ENCODE measurements at regions not wholly inside any gene's neighbourhood (a gene's known extent, or its start where the extent isn't known, plus 50 kb on each side); places are given as distances from the start of the nearest gene placed in this dataset.
"Not testable (repeated sequence)": the region's sequence is repeated elsewhere in the genome, so short reads cannot be mapped to it uniquely, and the experiment has no call there.

DNA sequence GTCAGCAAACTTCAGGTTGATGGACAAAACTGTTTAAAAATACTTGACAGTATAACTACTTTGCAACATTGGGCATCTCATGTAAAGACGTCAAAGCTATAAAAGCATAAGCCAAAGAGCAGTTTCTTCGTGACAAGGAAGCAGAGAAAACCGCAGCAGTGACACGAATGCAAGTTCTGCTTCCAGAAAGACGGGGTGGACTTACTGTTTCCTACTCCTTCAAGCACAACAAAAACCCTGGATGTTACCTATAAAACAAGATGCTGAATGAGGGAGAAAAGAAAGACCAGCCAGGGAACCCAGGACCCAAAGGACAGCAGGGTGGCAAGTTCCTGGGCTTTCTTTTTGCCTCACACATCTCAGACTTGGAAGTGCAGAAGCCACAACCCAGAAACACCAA is 98.0 kb downstream of the DLL1 start:
- DNase-seq: no peak

DNA sequence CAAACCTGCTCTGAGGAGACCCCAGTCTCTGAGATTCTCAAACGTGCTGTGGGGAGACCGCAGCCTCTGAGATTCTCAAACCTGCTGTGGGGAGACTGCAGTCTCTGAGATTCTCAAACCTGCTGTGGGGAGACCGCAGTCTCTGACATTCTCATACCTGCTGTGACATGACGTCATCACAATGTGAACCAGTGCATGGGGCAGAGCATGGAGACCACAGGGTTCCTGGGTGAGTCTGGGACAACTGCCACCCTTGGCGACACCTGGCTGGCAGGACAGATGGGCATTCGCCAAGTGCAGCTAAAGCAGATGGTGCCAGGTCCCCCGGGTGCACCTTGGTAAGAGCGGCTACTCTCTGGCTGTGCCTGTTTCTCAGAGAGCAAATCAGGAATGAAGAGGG is 98.8 kb downstream of the DLL1 start:
- DNase-seq: not testable (repeated sequence)

DNA sequence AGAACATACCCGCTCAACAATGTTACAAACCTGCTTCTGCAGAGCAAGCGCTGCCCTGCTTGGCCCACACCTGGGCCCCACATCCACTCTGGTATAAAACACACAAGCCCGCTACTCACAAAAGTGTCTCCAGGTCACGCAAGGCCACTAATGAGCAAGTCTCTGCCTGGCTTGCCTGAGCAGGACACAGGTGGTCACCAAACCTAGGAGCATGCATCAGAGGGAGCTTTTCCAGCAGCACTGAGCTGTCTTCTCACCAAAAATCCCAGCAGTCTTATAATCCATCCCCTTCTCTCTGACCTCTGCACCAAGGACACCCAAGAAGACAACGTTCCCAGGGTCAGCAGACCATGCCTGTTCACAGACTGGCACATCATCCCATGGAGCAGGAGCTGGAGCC is 100.8 kb downstream of the DLL1 start:
- DNase-seq: no peak

DNA sequence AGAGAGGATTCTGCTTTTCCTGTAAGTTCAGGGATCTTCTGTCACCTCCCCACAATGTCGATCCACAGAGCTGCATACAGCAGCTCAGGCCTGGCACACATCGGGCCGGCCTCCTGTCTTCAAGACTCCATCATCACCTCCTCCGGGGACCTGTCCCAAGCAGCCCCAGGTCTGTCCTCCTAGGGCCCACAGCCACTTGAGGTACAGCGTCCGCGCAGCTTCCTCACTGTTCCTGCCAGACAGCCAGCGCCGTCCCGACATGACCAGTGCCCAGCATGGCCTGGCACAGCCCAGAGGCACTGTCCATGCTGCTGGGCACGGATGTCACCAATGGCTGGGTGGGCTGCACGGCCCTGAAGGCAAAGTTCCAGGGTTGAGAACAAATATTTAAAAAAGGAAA is 101.6 kb downstream of the DLL1 start:
- no peak for DNase-seq

DNA sequence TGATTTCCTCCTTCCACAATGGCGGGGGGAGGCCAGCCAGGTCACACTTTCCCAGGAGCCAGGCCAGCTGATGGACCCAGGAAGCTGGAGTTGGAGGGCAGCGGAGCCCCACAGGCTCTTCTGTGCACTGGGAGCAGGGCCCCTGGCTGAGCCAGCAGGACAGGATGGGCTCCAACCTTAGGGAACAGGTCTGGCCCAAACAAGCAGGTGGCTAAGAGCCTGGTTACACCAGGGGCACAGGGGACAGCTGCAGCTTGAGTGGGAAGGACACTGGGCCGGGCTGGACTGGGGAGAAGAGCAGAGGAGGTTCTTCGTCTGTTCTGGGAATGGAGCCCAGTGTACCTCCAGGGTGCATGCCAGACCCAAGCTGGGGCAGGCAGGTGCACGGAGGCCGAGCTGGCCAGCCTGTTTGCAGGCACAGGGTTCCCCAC is 102.3 kb downstream of the DLL1 start:
- DNase-seq: no peak

DNA sequence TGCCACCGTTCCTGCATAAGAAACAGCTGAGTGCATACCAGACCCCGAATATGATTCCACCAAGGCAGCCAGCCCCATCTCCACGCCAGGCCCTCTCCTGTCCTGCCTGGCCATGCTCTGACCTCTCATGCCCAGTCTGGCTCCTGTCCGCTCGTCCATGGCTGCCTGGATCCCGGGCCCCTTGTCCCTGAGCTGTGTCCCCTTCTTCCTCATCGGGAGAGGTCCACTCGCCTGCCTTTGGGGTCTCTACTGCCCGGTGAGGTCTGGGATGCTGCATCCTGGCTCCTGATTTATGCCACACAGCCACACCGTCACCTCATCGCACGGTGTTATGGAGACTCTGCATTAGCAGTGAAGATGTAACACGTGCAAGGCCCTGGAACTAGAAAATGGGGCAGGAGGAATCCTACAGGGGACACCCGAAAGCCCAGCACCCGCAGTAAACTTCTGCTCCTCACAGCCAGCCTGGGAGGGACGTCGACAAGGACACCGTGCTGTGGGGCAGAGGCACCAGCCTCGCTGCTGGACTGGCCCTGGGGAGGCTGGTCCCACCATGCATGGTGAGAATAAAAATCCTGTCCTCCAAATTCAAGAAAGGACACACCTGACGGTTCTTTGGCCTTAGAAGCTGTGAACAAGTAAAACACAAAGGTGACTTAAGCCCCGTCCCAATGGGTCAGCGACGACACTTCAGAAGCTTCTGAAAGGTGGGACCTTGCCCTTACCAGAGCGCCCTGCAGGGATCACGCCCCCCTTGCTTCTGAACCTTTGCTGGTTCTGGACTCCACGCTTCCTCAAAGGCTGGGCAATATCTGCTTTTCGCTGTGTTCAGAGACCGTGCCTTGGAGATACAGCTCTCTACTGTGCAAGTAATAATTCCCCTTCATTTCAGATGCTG is 103.0 kb downstream of the DLL1 start:
- DNase-seq: no peak

DNA sequence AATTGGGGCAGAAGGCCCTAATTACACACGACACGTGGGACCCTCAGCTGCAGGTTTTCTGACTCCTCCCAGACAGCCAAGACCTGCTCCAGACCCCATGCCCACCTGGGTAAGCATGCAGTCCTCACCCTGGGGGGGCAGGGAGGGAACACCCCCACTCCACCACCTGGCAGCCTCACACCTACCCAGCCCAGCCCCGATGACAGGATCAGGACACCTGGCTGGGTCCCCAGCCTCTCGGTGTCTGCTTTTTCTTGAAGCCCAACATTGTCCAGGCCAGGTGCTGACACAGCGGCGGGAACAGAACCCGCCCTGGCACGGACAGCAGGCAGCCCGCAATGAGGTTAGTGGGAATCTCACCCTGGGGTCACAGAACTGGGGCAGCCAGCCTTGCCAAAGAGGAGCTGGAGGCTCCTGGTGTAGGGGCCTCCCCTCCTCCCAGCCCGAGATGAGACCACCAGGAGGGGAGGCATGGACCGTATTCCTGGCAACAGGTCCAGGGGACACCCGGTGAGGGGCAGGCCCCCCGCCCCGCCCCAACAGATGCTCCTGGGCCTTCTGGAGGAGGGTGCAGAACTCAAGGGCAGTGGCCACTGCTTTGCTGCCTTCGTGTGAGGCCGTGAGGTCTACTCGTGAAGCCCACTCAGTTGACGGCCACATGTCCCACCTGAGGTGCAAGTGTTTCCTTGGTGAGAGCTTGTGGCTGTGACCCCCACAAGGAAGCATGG is 103.8 kb downstream of the DLL1 start:
- no peak for DNase-seq

DNA sequence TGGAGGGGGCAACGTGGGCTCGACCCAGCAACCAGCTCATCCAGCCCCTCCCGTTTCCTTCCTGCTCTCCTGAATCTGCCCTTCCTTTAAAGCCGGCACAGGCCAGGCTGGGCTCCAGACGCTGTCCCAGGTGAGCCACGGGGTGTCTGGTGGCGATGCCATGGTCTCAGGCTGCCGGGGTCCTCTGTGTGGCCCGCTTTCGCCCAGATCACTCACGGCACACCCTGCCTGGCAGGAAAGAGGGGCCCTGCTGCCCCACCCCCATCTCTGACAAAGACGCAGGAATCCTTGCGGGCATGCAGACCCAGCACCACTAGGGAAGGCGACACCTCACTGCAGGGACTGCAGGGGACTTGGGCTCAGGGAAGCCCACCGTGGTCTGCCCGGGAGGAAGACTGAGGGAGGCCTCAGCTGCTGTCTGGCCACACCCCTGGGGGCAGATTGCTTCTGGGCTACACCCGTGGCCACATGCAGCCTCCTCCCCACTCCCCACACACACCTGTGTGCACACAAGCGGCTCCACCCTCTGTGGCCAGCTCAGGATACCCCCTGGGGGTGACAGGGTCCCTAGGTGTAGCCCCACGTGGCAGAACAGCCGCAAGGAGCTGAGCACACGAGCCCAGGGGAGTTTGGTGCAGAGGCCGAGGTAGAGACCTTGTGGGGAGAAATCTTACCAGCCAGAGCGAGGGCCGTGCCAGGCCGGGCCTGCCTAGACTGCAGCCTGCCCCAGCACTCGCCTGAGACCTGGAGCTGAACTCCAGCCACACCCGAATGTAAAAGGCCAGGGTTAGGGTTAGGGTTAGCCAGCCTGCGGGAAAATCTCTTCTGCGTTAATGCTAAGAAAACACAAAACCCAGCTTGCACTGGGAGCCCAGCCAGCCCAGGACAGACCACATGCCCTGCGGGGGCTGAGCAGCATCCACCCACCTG is 104.6 kb downstream of the DLL1 start:
- no peak for DNase-seq

DNA sequence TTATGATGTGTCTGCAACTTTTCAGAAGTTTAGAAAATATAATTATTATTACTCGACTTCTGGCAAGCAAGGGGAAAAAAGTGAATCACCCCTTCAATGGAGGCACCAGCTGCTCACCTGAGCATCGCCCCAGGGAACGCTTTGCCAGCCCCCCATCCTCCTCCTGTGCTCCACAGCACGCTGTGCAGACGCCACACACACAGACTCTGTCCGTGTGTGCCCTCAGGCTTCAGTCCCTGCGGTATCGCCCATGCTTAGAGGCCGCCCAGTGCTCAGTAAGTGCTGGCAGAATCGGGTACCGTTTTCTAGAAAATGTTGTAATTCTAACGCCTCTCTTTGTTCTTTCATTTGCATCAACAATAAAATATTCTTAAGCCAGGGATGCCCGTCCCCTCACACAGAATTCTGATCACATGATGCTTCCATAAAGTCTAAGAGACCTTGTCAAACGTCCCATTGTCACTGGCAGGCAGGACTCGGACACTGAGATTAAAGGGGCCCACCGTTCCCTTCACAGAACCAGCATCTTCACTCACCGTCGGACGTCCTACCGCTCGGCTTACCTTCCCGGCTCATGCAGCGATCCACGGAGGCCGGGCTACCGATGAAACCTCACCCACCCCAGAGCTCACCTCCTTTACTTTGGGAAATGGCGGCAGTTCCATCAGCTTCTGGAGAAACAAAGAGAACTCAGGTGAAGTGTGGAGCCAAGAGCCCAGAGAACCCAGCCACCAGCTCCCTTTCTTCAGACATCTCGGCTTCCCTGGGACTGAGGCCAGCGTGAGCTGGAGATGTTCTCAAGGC is 105.5 kb downstream of the DLL1 start:
- DNase-seq: no peak

DNA sequence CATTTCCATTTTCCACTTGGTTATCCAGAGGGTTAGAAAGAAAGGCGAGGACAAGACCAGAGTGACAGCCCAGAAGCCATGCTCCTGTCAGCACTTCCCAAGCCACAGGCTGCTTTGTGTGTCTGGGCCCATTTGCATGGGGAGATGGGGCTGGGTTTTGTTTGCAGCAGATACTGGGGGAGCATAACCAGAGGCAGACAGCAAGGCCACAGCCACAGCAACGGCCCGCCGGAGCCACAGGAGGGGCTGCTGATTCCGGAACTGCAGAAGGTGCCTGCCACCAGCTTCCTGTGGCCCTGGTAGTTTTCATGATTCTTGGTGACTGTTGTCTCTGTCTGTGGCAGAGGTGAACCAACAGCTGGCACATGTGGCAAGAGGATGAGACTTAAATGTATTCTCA is 106.6 kb downstream of the DLL1 start:
- no peak for DNase-seq

DNA sequence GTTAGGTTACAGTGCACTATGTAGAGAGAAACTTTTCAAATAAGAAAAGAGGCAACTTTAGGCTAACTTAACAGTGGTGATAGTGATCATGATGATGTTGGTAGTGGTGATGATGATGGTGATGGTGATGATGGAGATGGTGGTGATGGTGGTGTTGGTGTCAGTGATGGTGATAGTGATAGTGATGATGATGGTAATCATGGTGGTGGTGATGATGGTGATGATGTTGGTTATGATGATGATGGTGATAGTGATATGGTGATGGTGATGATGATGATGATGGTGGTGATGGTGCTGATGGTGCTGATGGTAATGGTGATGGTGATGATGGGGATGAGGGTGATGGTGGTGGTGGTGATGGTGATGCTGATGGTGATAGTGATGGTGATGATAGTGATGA is 107.4 kb downstream of the DLL1 start:
- no peak for DNase-seq

DNA sequence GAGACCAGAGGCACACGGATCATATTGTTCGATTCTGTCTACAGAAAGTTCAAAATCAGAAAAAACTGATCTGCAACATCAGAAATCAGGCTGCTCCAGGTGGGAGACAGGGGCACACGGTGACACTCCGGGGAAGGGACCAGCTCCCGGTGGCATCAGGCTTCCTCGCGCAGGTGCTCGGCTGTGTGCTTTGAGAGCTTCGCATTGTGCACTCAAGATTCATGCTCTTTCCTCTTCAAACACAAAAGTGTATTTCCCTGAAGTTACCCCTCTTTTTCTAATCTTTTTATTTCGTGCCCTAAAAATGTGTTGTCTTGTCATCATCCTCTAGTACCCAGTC is 108.1 kb downstream of the DLL1 start:
- DNase-seq: no peak

DNA sequence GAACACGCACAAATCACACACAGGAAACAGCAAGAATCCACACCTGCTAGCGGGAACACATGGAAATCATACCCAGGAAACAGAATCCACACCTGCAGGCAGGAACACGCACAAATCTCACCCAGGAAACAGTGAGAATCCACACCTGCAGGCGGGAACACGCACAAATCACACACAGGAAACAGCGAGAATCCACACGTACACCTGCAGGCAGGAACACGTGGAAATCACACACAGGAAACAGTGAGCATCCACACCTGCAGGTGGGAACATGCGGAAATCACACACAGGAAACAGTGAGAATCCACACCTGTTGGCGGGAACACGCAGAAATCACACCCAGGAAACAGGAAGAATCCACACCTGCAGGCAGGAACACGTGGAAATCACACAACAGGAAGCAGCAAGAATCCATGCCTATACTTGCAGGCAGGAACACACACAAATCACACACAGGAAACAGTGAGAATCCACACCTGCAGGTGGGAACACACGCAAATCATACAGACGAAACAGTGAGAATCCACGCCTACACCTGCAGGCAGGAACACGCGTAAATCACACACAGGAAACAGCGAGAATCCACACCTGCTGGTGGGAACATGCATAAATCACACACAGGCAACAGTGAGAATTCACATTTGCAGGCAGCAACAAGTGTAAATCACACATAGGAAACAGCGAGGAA is 108.6 kb downstream of the DLL1 start:
- no peak for DNase-seq

DNA sequence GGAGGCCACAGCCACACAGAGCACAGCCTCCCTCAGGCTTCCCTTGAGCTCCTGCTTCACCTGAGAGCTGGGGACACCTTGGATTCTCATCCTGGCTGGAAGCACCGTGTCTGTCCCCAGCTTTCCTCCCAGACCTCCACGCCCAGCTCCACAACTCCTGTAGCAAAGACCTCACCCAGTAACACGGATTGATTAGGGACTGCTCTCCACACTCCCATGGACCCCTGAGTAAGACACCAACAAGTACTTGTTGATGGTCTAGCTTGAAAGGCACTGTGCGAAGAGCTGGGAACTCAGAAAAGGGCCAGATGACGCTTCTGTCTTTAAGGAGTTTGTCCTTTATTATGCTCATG is 109.6 kb downstream of the DLL1 start:
- no peak for DNase-seq

DNA sequence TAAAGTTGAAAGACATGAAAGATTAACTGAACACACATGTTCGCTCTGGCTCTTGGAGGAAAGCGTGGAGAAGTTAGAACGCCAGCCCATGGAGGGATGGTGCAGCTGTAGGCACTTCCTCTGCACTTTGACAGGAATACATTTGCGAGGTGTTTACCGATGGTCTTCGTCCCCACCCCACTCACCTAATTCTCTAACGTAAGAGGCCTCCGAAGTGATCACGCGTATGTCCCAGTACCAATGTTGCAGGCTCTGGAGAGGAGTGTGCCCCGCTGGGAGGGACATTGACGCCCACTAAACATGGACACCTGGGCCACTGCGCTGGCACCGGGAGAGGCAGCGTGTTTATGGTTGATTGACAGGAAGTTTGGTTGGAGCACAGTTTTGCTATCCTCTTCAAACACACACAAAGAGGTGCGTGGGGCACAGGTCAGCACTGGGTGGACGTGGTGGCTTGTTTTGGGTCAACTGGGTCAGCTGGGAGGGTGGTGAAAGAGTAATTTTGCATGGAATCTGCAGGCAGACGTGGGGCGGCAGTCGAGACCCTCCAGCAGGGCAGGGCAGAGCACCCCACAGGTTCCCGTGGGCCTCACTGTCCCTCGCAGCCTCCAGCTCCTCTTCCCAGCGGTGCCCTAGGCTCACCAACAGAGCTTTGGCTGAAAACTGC is 110.1 kb downstream of the DLL1 start:
- DNase-seq: no peak

DNA sequence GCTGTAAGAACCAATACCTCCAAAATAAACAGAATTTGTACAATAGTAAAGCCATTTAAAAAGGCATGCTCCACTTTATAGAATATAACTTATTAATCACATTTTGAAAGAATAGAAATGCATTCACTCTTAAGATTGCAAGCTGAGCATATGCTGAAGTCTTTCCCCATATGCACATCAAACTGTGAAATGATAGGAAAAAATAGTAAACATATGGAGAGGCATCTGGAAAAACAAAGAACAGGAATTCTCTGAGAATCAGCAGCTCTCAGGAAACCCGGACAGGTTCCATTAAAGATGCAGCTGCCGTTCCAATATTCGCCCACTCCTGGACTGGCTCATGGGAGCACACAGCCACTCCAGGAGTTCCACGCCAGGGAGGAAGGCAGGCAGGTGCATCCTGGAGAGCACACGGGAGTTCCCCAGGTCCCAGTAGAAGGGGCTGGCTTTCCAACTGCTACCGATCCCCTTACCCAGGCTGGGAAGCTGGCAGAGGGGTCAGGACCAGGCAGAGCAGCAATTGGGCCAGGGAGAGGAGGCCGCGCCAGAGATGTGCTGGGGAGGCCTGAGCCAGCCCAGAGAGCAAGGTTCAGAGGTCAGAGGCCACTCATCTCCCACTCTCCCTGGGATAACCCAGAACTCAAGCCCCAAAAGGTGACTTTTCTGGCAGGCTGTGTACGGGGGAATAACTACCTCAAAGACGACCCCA is 111.1 kb downstream of the DLL1 start:
- DNase-seq: no peak

DNA sequence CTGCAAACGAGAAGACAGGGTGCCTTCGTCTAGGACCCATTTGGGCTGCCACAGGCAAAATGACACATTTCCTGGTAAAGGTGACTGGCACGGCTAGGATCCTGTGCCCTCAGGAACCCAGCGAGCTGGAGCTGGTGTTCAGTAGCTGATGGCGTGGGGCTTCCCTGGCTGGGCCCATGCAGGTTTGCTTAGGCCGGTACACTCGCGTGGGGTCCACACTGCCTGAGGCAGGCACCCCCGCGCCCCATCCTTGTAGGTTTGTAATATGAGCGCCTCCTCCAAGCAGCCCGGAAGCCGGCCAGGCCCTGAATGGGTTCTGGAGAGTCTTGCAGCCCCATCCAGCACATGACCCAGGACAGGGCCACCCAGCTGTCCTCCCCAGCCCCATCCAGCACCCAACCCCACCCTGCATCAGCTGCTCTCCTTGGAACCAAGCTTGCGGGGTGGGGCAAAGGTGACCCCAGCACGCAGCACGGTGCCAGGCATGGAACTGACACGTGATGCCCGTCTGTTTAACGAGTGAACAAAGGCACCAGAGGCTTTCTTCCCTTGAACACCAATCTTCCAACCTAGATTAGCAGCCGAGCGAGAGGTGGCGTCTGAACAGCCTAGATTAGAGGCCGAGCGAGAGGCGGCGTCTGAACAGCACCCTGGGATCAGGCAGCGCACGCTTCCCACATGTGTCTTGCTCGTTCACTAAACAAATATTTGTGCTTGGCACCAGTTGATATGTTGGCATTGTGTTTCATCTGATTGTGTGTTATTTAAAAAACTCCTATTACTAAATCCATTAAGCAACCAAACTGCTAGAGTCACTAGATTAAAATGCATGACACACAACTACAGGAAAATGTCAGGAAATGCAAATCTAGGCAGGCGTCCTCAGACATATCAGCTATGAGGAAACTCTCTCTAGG is 112.1 kb downstream of the DLL1 start:
- no peak for DNase-seq

DNA sequence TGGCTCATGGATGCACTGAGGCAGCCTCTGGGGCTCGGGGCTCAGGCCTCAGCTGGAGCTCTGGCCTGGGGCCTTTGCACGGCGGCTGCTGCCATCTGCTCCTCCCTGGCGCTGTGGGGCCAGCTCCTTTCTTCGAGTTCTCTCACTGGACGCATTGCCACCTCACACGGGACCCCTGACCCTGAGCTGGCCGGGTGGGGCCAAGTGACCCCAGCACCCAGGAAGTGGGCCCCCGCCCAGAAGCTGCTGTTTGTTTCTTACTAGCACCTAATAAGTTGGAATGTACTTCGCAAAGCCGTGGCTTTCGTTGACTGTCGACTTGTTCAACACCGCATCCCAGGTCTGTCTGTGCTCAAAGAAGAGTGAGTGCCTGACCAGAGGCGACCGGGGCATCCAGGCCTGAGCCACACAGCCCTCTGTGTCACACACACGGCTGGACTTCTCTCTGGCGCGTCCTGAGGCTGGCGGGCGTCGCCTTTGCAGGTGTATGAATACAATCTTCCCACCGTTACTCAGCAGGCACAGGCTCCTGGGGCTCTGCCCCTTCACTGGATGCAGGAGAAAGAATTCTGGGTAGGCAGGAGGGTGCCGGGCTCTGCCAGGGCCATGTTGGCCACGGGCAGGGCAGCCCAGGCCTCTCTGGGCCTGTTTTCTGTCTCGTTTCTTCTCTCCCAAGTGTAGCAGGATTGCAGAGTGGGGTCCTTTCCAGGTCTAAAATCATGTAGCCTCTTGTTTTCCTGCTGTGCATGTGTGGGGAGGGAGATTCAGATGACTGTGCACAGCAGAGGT is 112.9 kb downstream of the DLL1 start:
- DNase-seq: no peak

Measured in activated effector memory CD4-positive, alpha-beta T cell treated with anti-CD3 and anti-CD28 coated beads, Interleukin-2, amount 50 U/mL, for 16 hours (primary cell).